DND-41 (cell line): ENCODE measurements at regions not wholly inside any gene's neighbourhood (a gene's known extent, or its start where the extent isn't known, plus 50 kb on each side); places are given as distances from the start of the nearest gene placed in this dataset.

Experiments used
- CTCF ChIP-seq: IDR thresholded peaks from 2 replicates; pipeline ENCODE4 v1.5.1; 2012; ENCODE audit warnings: borderline replicate concordance, low read length, moderate library complexity, mild to moderate bottlenecking; ENCODE audit not compliant: poor library complexity, severe bottlenecking; ENCODE audit errors: extremely low read depth
- EZH2 ChIP-seq: IDR thresholded peaks from 3 replicates; pipeline ENCODE4 v1.6.1; 2012; ENCODE audit warnings: borderline replicate concordance, low read depth, mild to moderate bottlenecking, moderate library complexity, low read length, inconsistent platforms; ENCODE audit not compliant: severe bottlenecking

DNA sequence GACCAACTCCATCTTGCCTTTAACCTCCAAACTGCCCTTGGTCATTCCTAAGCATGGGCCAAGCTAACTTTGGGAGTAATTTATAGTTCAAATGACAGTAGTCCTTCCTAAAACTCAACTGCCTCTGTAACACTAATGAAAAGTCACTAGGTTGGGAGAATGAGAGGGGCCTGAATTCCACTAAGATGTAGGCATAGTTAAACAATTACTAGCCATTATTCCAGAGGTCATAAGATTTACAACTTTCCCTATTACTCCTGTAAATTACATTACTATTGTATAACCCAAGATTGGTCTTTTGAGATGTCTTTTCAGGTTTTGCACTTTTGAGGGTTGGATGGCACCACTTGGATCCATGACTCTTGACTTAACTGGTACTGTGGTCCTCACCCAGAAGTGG, 94.6 kb downstream of the SPP2 start:
- TF ChIP-seq CTCF (no peak), EZH2 (no peak)
